ENCODE measurements at regions not wholly inside any gene's neighbourhood (a gene's known extent, or its start where the extent isn't known, plus 50 kb on each side); places are given as distances from the start of the nearest gene placed in this dataset.

- ChIA-PET POLR2A (no interaction called here), CTCF (interaction anchor here (0.6 kb wide), 1 partner anchor 55 kb away, joined by 3 read pairs; no protein-coding TSS in a partner anchor)
- H3K27me3 Mint-ChIP-seq (ENCODE audit: insufficient read depth, unreplicated experiment), result no peaks in the 10 kb centered on the region
These were observed 1599.7 kb downstream of the ARAP2 start for GRCh38 chr4:34644579-34645115.

GRCh38 chr4:34649716-34650115 lies 1594.6 kb downstream of the ARAP2 start:
- Mint-ChIP-seq H3K9me3 (ENCODE audit: unreplicated experiment) (no peaks in the 10 kb centered on the region), H3K4me3 (ENCODE audit: unreplicated experiment) (no peak overlapping the region), H3K36me3 (ENCODE audit: insufficient read depth, unreplicated experiment) (no peaks in the 10 kb centered on the region), H3K4me1 (ENCODE audit: insufficient read depth, unreplicated experiment) (peaks cover 15% of the 10 kb centered on the region), H3K27ac (ENCODE audit: low read depth, unreplicated experiment) (peak overlapping the region; percentile 82), H3K27me3 (ENCODE audit: insufficient read depth, unreplicated experiment) (no peaks in the 10 kb centered on the region)
- intact Hi-C loops (cut with micrococcal nuclease), result no loop called here
- no peak for TF ChIP-seq CTCF (IDR thresholded peaks at IDR 0.05; ENCODE audit: unreplicated experiment)
- ChIA-PET POLR2A (no interaction called here), CTCF (no interaction called here)
- BruUV-seq (replicated peaks), result no TSS peak
- DNase-seq (ENCODE audit: unreplicated experiment), result peak; percentile 45

More at GRCh38 chr4:34644579-34645115, 1599.7 kb downstream of the ARAP2 start:
- BruUV-seq (replicated peaks), result no TSS peak
- intact Hi-C loops (cut with micrococcal nuclease), result no loop called here
- peaks cover 7% of the 10 kb centered on the region for H3K9me3 Mint-ChIP-seq (ENCODE audit: unreplicated experiment)
- H3K4me1 Mint-ChIP-seq (ENCODE audit: insufficient read depth, unreplicated experiment), result peaks cover 9% of the 10 kb centered on the region
- no peak overlapping the region for H3K4me3 Mint-ChIP-seq (ENCODE audit: unreplicated experiment)
- H3K27ac Mint-ChIP-seq (ENCODE audit: low read depth, unreplicated experiment), result no peak overlapping the region
- no peaks in the 10 kb centered on the region for H3K36me3 Mint-ChIP-seq (ENCODE audit: insufficient read depth, unreplicated experiment)
- TF ChIP-seq CTCF (IDR thresholded peaks at IDR 0.05; ENCODE audit: unreplicated experiment), result no peak
- DNase-seq (ENCODE audit: unreplicated experiment), result peak; percentile 13

- no peaks in the 10 kb centered on the region for H3K9me3 Mint-ChIP-seq (ENCODE audit: unreplicated experiment)
- intact Hi-C loops (cut with micrococcal nuclease), result no loop called here
- BruUV-seq (replicated peaks), result no TSS peak
- no peaks in the 10 kb centered on the region for H3K4me1 Mint-ChIP-seq (ENCODE audit: insufficient read depth, unreplicated experiment)
- no peak for TF ChIP-seq CTCF (IDR thresholded peaks at IDR 0.05; ENCODE audit: unreplicated experiment)
- POLR2A ChIA-PET, result no interaction called here
- no peak overlapping the region for H3K4me3 Mint-ChIP-seq (ENCODE audit: unreplicated experiment)
- CTCF ChIA-PET, result no interaction called here
- H3K27ac Mint-ChIP-seq (ENCODE audit: low read depth, unreplicated experiment), result no peak overlapping the region
- H3K27me3 Mint-ChIP-seq (ENCODE audit: insufficient read depth, unreplicated experiment), result no peaks in the 10 kb centered on the region
- DNase-seq (ENCODE audit: unreplicated experiment), result no peak
- H3K36me3 Mint-ChIP-seq (ENCODE audit: insufficient read depth, unreplicated experiment), result no peaks in the 10 kb centered on the region
These were observed 1580.3 kb downstream of the ARAP2 start for GRCh38 chr4:34664051-34664450.

- H3K27ac Mint-ChIP-seq (ENCODE audit: low read depth, unreplicated experiment), result no peak overlapping the region
- H3K9me3 Mint-ChIP-seq (ENCODE audit: unreplicated experiment), result peaks cover 10% of the 10 kb centered on the region
- DNase-seq (ENCODE audit: unreplicated experiment), result no peak
- TF ChIP-seq CTCF (IDR thresholded peaks at IDR 0.05; ENCODE audit: unreplicated experiment), result no peak
- peaks cover 8% of the 10 kb centered on the region for H3K4me1 Mint-ChIP-seq (ENCODE audit: insufficient read depth, unreplicated experiment)
- H3K27me3 Mint-ChIP-seq (ENCODE audit: insufficient read depth, unreplicated experiment), result no peaks in the 10 kb centered on the region
- no peak overlapping the region for H3K4me3 Mint-ChIP-seq (ENCODE audit: unreplicated experiment)
- intact Hi-C loops (cut with micrococcal nuclease), result no loop called here
- POLR2A ChIA-PET, result interaction anchor here (0.8 kb wide), 1 partner anchor 73 kb away, joined by 3 read pairs; no protein-coding TSS in a partner anchor
- CTCF ChIA-PET, result interaction anchor here (0.7 kb wide), 1 partner anchor 10 kb away, joined by 3 read pairs; no protein-coding TSS in a partner anchor
- BruUV-seq (replicated peaks), result no TSS peak
- H3K36me3 Mint-ChIP-seq (ENCODE audit: insufficient read depth, unreplicated experiment), result no peaks in the 10 kb centered on the region
These were observed 1567.9 kb downstream of the ARAP2 start for GRCh38 chr4:34676400-34676799.

All from MCF 10A (cell line).